AG08395 (cell line): ENCODE measurements at regions not wholly inside any gene's neighbourhood (a gene's known extent, or its start where the extent isn't known, plus 50 kb on each side); places are given as distances from the start of the nearest gene placed in this dataset.
A peak's percentile ranks its signal among the peaks of the same experiment; 100 is the strongest.

Source experiments
- DNase-seq: peaks from one replicate; pipeline ENCODE4 v3.0.0; 2012; ENCODE audit warnings: mixed read lengths, low spot score

DNA sequence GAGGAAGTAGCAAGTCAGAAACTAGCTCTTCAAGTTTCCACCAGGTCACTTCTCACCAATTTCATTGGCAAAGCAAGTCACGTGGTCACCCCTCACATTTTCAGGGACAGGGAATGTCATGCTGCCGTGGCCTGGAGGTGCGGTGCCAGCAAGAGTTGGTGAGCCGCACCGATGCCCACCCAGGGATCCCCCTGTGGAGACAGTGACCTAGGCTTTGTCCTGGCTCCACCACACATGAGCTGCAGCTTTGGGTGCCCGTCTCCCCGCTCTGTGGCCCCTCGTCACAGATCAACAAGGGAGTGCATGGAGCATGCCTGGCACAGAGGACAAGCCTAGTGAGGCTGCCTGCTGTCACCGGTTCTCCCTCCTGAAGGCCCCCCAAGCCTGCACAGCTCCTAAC is 226.7 kb upstream of the PPP2R2D start:
- DNase-seq: no peak

DNA sequence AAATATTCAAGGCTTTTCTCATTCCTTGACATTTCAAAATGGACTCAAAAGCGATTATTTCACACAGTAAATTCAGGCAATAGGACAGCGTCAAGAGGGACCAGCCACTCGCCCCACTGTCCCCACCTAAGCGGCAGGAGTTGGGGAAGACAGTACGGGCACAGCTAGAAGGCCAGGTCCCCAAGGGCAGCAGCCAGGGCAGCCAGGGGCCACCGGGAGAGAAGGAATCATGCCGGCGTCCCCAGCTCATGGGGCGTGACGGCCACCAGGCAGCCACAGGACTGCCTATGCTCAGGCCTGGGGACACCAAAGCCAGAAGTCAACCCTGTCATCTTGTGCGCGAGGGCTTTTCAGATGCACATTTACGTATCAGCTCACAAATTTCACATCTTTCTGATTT is 225.7 kb upstream of the PPP2R2D start:
- no peak for DNase-seq

DNA sequence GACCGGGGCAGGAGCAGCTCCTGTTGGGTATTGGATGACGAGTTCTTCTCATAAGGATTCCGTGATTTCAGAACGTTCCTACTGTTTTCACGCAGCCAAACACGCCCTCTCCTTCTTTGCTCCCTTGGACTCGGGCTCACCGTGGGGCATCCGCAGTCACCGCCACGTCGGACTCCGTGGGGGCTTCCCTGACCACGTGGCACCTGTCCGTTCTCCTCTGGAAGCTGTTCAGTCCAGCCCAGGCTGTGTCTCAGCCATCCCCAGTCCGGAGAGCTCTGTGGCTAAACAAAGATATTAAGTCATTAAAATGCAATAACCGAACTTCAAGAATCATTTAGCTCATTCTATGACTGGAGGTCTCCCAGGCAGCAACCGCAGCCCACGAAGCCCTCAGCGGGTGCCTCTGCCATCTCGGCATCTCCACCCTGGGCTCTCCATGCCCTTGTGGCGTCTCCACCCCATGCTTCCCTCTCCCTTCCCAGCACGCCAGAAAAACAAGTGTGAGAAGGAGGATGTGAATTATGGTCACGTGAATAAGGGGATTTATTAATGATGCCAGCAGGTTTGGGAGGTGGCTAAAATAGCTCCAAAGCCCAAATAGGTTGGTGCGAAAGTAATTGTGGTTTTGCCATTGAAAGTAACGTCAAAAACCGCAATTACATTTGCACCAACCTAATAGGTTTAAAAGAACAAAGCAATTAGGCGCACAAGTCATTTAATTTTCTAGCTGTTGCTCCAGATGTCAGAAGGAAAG is 224.6 kb upstream of the PPP2R2D start:
- no peak for DNase-seq

DNA sequence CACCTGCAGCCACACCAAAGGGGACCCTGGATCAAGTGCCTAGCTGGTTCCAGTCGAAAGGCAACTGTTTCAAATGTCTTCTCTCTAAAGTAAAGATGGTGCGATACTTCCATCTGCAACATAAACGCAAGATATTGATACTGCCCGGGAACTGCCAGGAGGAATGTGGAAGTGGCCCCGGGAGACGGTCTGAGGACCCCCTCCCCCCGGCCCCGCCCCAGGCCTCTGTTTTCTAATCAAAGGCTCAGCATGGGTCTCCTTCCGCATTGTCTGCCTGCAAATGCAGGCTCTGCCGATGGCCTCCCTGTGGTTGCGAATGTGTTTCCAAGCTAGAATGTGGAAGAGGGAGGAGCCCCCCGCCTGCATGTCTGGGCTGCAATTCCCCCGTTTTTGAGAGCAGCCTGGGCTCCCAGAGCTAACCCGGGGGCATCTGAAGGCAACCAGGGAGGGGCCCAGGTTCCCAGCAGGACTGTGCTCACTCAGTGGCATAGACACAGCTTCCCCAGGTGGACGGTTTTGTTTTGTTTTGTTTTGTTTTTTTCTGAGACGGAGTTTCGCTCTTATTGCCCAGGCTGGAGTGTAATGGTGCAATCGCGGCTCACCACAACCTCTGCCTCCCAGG is 223.9 kb upstream of the PPP2R2D start:
- no peak for DNase-seq

DNA sequence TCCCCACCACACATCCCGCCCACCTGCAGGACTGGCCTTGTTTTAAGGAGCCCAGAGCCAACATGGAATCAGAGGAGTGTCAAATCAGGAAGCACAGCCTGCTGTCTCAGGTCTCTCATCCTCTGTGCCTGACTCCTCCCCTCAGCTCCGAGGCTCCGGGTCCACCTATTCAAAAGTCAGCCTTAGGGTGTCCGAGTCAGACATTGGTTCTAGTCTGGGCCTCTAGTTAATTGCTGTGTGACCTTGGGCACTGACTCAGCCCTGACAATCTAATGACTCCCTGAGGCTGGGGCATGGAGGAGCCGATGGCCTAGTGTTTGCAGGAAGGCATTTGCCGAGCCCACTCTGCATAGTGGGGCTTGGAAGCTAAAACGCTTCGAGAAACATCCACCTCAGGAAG is 223.1 kb upstream of the PPP2R2D start:
- DNase-seq: no peak

DNA sequence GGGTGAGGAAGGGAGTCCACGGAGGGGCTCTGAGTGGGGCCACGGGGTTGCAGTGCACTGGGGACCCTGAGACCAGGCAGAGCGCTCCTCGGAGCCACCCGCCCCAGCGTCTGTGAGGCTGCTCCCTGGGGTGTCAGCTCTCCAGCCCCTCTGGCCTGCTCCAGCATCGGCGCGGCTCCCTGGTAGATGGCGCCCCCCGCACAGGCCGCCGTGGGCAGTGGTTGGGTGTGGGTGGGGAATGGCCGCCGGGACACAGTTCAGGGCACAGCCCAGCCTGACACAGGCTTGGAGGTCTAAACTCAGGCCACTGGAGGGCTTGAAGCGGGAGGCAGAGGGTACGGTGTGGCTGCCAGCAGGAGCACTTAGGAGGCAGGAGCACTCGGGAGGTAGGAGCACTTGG is 222.6 kb upstream of the PPP2R2D start:
- no peak for DNase-seq

DNA sequence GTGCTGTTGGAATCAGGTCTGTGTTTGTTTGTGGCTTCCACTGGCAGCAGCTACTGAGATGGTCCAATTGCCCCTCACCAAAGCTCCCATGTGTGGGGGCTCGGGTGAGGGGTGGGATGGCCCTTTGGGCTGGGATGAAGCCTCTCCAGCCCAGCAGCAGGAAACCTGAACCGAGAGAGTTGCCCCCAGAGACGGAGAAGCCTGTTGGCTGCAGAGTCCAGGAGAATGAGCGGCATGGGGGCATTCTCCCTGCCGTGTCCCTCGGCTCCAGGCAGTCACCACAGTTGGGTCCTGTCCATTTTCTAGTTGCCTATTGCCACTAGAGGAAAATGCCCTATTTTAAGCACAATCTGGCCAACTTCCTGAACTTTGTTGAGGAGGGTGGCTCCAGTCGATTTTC is 222.2 kb upstream of the PPP2R2D start:
- DNase-seq: no peak

DNA sequence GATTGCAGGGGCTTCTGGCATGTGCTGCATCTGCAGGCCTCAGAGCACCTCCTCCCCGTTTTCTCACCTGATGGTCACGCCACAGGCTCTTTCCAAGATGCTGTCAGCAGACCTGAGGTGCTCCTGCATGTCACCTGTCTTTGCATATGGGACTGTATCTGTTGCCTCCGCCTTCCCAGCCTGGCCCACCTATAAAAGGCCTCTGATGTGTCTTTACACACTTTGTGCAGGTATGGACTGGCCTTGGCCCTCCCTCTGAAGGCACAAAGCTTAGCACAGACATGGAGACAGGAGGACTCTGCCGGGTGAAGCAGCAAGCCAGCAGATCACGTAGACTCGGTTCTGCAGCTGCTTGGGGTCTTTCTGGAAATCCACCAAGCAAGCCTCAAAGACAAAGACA is 220.9 kb upstream of the PPP2R2D start:
- DNase-seq: peak; percentile 4

DNA sequence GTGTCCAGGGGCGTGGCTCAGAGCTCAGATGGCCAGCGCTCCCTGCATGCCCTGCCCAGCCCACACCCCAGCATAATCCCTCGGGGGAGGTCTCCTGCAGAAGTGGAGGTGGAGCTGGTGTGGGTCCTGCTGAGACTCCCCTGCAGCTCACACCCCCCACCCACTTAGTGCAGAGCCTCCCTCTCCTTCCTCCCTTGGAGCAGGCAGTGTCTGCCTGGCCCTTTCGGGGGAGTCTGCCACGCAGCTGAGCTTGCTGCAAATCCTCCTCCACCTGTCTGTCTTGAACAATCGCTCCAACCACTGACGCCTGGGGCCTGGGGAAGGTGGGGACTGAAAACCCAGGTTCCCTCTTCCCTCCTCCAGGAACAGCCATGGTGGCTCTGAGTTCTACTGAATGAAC is 219.7 kb upstream of the PPP2R2D start:
- DNase-seq: no peak

DNA sequence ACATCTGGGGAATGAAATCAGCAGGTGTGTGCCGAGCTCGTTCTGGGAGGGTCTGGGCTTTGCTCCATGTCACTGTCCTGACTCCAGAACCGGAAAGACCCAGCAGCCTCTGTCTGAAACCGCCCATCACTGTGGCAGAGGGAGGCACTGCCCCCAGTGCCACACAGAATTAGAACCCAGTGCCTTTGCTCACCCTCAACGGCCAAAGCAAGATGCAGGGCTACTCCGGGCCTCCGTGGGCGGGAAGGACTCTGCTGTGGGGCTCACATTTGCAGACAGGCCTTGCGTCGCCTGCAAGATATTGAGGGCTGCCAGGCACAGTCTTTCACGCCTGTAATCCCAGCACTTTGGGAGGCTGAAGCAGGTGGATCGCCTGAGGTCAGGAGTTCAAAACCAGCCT is 219.2 kb upstream of the PPP2R2D start:
- DNase-seq: no peak

DNA sequence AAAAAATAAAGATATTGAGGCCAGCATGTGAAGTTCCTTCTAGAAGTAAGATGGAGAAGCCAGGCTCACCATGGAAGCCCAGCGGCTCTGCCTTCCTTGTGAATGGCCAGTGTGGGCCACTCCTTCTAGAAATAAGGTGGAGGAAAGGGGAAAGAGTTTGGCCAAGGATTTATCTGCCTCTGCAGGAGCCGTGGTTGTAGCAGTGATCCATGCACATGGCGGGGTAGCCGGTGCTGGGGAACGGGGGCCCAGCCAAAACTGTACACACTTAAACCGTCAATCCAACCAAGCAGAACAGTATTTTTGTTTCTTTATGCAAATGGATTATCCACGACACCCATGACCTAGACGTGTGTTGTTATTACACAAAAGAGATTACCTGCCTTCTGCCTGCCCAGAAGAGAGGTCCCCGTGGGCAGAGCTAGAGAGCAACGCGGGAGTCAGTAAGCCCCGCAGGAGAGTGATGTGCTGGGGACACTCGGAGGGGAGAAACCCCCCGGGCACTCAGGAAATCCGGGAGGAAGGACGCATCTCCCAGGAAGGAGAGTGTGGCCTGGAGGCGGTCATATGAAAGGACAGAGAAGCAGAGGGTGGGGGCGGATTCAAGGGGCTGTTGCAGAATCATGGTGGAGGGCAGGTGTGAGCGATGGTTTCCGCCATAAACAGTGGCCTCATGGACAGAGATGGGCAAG is 218.4 kb upstream of the PPP2R2D start:
- DNase-seq: no peak

DNA sequence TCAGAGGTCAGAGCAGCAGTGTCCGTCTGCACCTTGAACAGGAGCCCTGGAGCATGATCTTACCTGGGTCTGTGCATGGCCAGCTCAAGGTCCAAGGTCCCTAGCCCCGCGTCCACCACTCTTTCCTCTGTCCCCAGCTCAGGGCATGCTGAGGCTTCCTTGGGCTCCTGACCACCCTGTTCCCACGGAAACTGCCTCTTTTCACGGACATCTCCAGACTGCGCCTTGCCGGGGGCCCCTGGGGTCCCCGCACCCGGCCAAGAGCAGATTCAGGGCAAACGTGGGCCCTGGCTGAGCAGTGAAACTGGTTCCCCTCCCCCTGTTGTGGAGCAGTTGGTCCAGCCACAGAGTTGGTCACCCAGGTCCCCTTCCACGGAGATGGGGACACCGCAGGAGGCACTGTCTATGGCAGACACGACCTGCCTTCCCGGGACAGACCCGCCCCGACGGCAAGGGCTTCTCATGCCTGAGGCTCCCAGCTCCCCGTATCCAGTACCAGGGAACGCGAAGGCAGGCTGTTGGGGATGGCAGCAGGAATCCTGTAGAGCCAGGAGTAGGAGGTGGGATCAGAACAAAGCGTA is 217.4 kb upstream of the PPP2R2D start:
- DNase-seq: no peak

DNA sequence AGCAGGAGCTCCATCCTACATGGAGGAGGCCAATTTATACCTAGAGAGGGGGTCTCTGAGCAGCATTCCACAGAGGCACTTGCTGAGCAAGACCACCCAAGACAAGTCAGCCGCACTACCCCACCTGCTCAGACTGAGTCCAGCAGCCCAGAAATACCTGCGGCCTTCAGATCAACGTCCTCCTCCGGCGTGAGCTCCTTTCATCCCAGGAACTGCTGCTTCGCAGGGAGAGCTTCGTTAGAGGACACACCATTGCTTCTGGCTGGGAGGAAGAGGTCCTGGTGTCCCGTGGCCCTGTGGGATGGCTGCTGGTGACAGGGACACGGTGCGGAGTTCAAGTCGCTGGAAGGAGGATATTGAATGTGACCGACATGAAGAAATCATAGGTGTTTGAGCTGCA is 216.9 kb upstream of the PPP2R2D start:
- no peak for DNase-seq

DNA sequence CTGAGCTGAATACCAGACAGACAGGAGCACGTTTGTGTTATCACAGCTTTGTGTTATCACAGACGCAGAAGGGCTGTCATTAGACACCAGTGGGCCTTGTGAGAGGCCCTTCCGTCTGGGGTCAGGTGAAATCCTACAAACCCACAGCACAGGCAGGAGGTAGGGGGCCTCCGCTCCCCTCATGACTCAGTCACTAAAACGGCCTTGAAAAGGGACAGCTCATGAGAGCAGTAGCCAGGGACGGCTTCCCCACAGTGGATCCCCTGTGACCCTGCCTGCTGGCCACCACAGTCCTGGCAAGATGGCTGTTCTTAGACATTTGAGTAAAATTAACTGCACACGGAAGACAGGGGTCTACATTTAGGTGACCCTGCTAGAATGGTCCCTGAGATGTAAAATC is 215.8 kb upstream of the PPP2R2D start:
- no peak for DNase-seq

DNA sequence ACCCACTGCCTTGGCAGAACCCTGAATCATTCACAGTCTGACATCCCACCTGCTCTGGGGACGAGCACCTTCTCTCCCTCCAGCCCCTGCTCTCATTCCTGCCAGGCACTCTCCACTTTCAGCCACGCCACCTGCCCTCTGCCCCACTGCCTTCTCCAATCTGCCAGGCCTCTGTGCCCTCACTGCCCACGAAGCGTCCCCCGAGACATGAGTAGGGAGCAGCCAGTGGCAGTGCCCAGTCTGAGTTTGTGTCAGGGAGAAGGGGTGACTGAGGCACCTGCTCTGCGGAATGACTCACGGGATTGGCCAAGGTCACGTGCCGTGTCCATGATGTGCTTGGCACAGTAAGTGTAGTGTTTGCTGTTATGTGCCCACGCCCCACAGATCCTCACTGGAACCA is 215.2 kb upstream of the PPP2R2D start:
- no peak for DNase-seq

DNA sequence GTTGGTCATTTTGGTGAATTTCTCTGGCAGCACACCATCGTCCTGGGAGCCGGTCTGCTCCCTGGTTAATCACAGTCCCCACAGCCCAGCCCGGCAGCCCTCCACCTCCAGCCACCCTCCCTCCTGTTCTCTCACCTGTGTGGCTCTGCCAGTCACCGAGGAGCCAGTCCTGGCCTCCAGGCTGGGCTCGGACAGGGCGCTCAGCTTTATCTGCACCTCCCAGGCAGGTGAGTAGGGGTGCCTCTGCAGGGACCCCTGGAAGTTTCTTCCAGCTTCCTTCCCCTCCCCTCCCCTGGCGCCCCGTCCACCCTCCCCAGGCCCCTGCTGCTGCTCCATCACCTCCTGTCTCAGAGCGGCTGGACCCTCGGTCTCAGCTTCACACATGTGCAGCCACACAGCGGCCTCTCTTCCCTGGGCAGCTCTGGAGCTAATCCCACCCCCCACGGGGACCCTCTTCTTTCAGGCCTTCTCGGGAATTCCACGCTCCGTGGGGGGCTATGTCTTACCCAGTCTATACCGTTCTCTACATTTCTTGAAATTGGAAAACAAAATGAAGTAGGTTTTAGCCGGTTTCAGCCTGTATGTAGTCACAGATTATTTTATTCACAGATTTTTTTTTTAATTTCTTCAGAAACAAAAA is 213.9 kb upstream of the PPP2R2D start:
- DNase-seq: no peak

DNA sequence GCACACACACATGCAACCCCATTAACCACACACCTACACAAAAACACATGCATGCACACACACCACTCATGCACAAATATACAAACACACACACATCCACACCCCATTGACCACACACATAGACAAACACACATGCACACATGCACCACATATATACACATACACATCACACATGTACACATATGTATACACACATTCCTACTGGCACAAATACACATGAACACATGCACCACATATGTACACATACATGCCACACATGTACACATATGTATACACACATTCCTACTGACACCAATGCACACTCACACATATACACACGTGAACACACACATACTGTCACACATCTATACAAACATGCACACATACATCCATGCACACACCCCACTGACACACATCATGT is 212.5 kb upstream of the PPP2R2D start:
- no peak for DNase-seq

DNA sequence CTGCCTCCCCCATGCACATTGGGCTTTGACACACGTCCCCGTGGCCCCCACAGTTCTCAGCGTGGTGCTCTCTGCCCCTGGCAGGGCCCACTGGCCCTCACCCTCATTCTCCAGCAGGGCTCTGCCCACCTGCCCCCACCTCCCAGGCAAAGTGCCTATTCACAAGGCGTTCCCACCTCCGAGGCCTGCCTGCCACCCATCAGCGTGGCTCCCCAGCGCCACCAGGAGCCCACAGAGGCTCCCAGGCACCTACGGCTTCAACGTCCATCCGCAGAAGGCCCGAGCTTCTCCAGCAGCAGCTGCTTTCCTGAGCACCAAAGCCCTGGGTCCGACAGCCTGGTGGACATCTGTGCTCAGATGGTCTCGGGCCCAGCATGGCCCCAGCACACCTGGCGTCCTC is 211.8 kb upstream of the PPP2R2D start:
- no peak for DNase-seq

DNA sequence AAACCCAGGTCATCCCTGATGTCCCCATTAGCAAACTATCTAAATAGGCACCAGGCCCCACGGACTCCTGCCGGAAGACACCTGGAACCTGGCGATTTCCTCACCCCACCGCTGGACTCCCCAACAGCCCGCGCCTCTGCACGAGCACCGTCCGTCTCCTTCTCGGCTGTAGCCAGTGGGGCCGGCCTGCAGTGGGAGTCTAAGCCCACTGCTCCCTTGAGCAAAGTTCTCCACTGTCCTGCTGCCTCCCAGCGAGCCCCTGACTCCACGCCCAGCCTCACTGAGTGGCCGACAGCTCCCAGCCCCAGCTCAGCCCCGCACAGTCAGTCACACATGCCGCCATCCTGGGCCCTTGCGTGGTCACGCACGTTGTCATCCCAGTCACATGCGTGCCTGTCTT is 211.3 kb upstream of the PPP2R2D start:
- no peak for DNase-seq

DNA sequence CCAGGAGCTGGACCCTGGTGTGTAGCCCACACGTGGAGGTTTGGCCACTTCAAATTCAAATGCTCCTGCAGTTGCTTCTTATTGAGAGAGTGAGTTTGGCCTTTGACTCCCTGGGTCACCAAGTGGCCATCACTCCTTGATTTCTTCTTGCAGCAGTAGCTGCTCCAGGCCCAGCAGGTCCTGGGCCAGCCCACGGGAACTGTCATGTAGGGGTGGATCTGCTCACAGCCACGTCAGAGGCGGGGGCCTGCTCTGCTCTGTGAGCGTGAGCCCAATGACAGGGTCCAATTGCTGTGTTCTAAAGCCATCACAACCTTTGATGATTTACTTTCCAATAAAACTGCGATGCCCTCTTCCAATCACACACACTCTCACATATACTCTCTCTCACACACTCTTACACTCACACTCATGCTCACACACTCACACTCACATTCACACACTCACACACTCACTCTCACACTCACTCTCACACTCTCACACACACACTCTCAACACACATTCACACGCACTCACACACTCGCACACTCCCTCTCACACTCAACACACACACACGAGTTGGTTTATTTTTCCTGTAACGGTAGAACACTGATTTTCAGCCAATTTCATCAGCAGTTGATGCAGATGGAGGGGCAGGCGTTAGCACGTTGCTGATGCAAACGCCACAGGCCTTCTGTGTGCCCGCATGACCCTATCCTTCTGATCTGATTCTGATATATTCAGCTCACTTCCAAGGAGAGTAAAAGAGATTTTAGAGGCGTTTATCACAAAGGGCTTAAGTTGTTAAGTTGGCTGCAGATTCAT is 210.7 kb upstream of the PPP2R2D start:
- no peak for DNase-seq

DNA sequence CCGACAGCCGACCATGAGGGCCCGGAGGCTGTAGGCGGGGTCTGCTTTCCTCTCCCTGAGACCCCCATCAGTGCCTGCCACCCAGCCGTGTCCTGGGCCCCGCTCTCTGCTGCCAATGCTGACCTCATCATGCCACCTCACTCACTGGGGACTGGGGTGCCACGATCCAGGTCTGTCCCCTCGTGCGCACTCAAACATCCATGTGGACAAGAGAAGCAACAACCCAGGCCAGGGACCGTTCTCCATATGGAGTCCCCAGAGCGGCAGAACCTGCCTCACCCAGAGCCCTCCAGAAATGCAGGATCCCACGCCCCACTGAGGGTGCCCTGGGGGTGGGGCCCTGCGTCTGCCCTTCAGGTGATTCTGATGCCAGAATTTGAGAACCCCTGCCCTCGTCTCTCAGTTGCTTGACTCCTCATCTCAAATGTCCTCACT is 210.0 kb upstream of the PPP2R2D start:
- DNase-seq: no peak
